ENCODE measurements at regions not wholly inside any gene's neighbourhood (a gene's known extent, or its start where the extent isn't known, plus 50 kb on each side); places are given as distances from the start of the nearest gene placed in this dataset.

DNA sequence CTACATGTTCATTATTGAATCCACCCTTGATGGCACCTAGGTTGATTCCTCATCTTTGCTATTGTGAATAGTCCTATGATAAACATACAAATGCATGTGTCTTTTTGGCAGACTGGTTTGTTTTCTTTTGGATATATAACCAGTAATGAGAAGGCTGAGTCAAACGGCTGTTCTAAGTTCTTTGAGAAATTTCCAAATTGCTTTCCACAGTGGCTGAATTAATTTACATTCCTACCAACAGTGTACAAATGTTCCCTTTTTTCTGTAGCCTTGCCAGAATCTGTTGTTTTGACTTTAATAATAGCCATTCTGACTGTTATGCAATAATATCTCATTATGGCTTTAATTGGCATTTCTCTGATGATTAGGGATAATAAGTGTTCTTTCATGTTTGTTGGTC is 184.9 kb downstream of the CASP12 start:
- TF ChIP-seq, protein P1, sequence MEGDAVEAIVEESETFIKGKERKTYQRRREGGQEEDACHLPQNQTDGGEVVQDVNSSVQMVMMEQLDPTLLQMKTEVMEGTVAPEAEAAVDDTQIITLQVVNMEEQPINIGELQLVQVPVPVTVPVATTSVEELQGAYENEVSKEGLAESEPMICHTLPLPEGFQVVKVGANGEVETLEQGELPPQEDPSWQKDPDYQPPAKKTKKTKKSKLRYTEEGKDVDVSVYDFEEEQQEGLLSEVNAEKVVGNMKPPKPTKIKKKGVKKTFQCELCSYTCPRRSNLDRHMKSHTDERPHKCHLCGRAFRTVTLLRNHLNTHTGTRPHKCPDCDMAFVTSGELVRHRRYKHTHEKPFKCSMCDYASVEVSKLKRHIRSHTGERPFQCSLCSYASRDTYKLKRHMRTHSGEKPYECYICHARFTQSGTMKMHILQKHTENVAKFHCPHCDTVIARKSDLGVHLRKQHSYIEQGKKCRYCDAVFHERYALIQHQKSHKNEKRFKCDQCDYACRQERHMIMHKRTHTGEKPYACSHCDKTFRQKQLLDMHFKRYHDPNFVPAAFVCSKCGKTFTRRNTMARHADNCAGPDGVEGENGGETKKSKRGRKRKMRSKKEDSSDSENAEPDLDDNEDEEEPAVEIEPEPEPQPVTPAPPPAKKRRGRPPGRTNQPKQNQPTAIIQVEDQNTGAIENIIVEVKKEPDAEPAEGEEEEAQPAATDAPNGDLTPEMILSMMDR (optimal IDR thresholded peaks at IDR 0.05 in 1 of 3, IDR thresholded peaks at IDR 0.05 in 1 of 3, conservative IDR thresholded peaks at IDR 0.05 in 1 of 3; ENCODE audit: extremely low read depth in 1 of 3, insufficient read depth in 2 of 3, low read length in 3 of 3) = no peak
- no peak for TF ChIP-seq EZH2 (IDR thresholded peaks at IDR 0.05; ENCODE audit: low read length)
